ENCODE measurements at regions not wholly inside any gene's neighbourhood (a gene's known extent, or its start where the extent isn't known, plus 50 kb on each side); places are given as distances from the start of the nearest gene placed in this dataset.

GRCh38 chr13:77827332-77827731 lies 91.3 kb downstream of the EDNRB start:
- H3K4me3 Mint-ChIP-seq = no peak overlapping the region
- ChIA-PET CTCF (no interaction called here), POLR2A (no interaction called here)
- H3K36me3 Mint-ChIP-seq = no peaks in the 10 kb centered on the region
- Histone ChIP-seq H3K4me3 (ENCODE audit: low read length) (no peak overlapping the region), H3K36me3 (ENCODE audit: control insufficient read depth in 2 of 3, insufficient read depth in 3 of 3, low read length in 3 of 3) (no peaks in the 10 kb centered on the region), H3K27ac (ENCODE audit: low read depth, low read length) (no peak overlapping the region), H3K4me1 (ENCODE audit: control insufficient read depth in 2 of 2, insufficient read depth in 2 of 2, low read length in 2 of 2) (no peaks in the 10 kb centered on the region), H3K27me3 (ENCODE audit: control insufficient read depth in 2 of 2, insufficient read depth in 2 of 2, low read length in 2 of 2) (no peaks in the 10 kb centered on the region), H3K9me3 (ENCODE audit: control insufficient read depth in 2 of 3, low read length in 3 of 3) (no peaks in the 10 kb centered on the region)
- ATAC-seq = no peak
- DNase-seq = no peak
- H3K27me3 Mint-ChIP-seq = peaks cover 0 to 13% (median 12%) of the 10 kb centered on the region in 5 donors
- H3K27ac Mint-ChIP-seq = no peak overlapping the region
- intact Hi-C loops (cut with micrococcal nuclease) = no loop called here
- peaks cover 0 to 2% (median 0%) of the 10 kb centered on the region in 7 donors for H3K4me1 Mint-ChIP-seq
- H3K9me3 Mint-ChIP-seq = peaks cover 0 to 2% (median 0%) of the 10 kb centered on the region in 11 donors

GRCh38 chr13:77820431-77821149 lies 98.0 kb downstream of the EDNRB start:
- Mint-ChIP-seq H3K9me3 (no peaks in the 10 kb centered on the region), H3K4me1 (peaks cover 0 to 7% (median 6%) of the 10 kb centered on the region in 7 donors), H3K36me3 (no peaks in the 10 kb centered on the region), H3K4me3 (no peak overlapping the region), H3K27ac (no peak overlapping the region), H3K27me3 (peaks cover 0 to 24% (median 18%) of the 10 kb centered on the region in 5 donors)
- DNase-seq (no peak), ATAC-seq (no peak)
- ChIA-PET POLR2A (no interaction called here), CTCF (no interaction called here)
- Histone ChIP-seq H3K4me1 (ENCODE audit: control insufficient read depth in 2 of 2, insufficient read depth in 2 of 2, low read length in 2 of 2) (no peaks in the 10 kb centered on the region), H3K4me3 (ENCODE audit: low read length) (no peak overlapping the region), H3K27ac (ENCODE audit: low read depth, low read length) (no peak overlapping the region), H3K9me3 (ENCODE audit: control insufficient read depth in 2 of 3, low read length in 3 of 3) (no peaks in the 10 kb centered on the region), H3K27me3 (ENCODE audit: control insufficient read depth in 2 of 2, insufficient read depth in 2 of 2, low read length in 2 of 2) (no peaks in the 10 kb centered on the region), H3K36me3 (ENCODE audit: control insufficient read depth in 2 of 3, insufficient read depth in 3 of 3, low read length in 3 of 3) (no peaks in the 10 kb centered on the region)
- intact Hi-C loops (cut with micrococcal nuclease) = no loop called here

GRCh38 chr13:77817521-77817920 lies 101.1 kb downstream of the EDNRB start:
- peaks cover 0 to 1% (median 0%) of the 10 kb centered on the region in 11 donors for H3K9me3 Mint-ChIP-seq
- CTCF ChIA-PET = no interaction called here
- H3K27me3 ChIP-seq (ENCODE audit: control insufficient read depth in 2 of 2, insufficient read depth in 2 of 2, low read length in 2 of 2) = no peaks in the 10 kb centered on the region
- H3K27ac ChIP-seq (ENCODE audit: low read depth, low read length) = no peak overlapping the region
- peaks cover 0 to 7% (median 6%) of the 10 kb centered on the region in 7 donors for H3K4me1 Mint-ChIP-seq
- POLR2A ChIA-PET = no interaction called here
- DNase-seq (no peak), ATAC-seq (no peak)
- intact Hi-C loops (cut with micrococcal nuclease) = no loop called here
- H3K4me3 Mint-ChIP-seq = no peak overlapping the region
- no peaks in the 10 kb centered on the region for H3K4me1 ChIP-seq (ENCODE audit: control insufficient read depth in 2 of 2, insufficient read depth in 2 of 2, low read length in 2 of 2)
- no peak overlapping the region for H3K4me3 ChIP-seq (ENCODE audit: low read length)
- H3K9me3 ChIP-seq (ENCODE audit: control insufficient read depth in 2 of 3, low read length in 3 of 3) = no peaks in the 10 kb centered on the region
- no peaks in the 10 kb centered on the region for H3K36me3 Mint-ChIP-seq
- no peaks in the 10 kb centered on the region for H3K36me3 ChIP-seq (ENCODE audit: control insufficient read depth in 2 of 3, insufficient read depth in 3 of 3, low read length in 3 of 3)
- H3K27me3 Mint-ChIP-seq = peaks cover 2 to 12% (median 4%) of the 10 kb centered on the region in 5 donors
- no peak overlapping the region for H3K27ac Mint-ChIP-seq

GRCh38 chr13:77815330-77815729 lies 103.3 kb downstream of the EDNRB start:
- ChIA-PET POLR2A (no interaction called here), CTCF (no interaction called here)
- Histone ChIP-seq H3K9me3 (ENCODE audit: control insufficient read depth in 2 of 3, low read length in 3 of 3) (no peaks in the 10 kb centered on the region), H3K4me1 (ENCODE audit: control insufficient read depth in 2 of 2, insufficient read depth in 2 of 2, low read length in 2 of 2) (no peaks in the 10 kb centered on the region), H3K36me3 (ENCODE audit: control insufficient read depth in 2 of 3, insufficient read depth in 3 of 3, low read length in 3 of 3) (no peaks in the 10 kb centered on the region), H3K4me3 (ENCODE audit: low read length) (no peak overlapping the region), H3K27me3 (ENCODE audit: control insufficient read depth in 2 of 2, insufficient read depth in 2 of 2, low read length in 2 of 2) (no peaks in the 10 kb centered on the region), H3K27ac (ENCODE audit: low read depth, low read length) (no peak overlapping the region)
- DNase-seq (no peak), ATAC-seq (no peak)
- H3K27ac Mint-ChIP-seq = no peak overlapping the region
- H3K27me3 Mint-ChIP-seq = peaks cover 2 to 12% (median 4%) of the 10 kb centered on the region in 5 donors
- peaks cover 0 to 7% (median 6%) of the 10 kb centered on the region in 7 donors for H3K4me1 Mint-ChIP-seq
- intact Hi-C loops (cut with micrococcal nuclease) = no loop called here
- peaks cover 0 to 1% (median 0%) of the 10 kb centered on the region in 11 donors for H3K9me3 Mint-ChIP-seq
- no peaks in the 10 kb centered on the region for H3K36me3 Mint-ChIP-seq
- no peak overlapping the region for H3K4me3 Mint-ChIP-seq

All from naive thymus-derived CD4-positive, alpha-beta T cell (primary cell).